Stimulated activated CD8-positive, alpha-beta memory T cell treated with anti-CD3 and anti-CD28 coated beads, Interleukin-15, amount 100 ng/mL, for 48 hours (primary cell): ENCODE measurements at regions not wholly inside any gene's neighbourhood (a gene's known extent, or its start where the extent isn't known, plus 50 kb on each side); places are given as distances from the start of the nearest gene placed in this dataset.

Experiments used
- DNase-seq, 2 donors: peaks; one replicate each; pipeline ENCODE4 v3.0.0-alpha.2; 2020; ENCODE audit warnings: low read depth in 2 of 2

DNA sequence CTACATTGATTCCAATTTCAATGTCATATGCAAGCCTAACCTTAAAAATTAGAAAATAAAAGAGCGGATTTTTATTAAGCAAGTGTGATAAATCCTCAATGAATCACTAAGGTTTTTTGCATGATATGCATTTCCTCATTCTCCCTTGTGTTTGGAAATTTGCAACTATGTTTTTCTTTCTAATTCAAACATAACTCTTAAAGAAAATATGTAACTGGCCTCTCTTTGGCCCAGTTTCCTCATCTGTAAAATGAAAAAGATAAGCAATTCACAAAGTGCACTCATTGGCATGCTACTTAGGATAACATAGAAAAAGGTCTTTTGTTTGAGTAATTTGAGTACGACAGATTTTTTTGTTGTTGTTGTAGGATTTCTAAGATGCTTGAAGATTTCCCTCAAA is 295.5 kb downstream of the CDH11 start:
- DNase-seq: no peak

DNA sequence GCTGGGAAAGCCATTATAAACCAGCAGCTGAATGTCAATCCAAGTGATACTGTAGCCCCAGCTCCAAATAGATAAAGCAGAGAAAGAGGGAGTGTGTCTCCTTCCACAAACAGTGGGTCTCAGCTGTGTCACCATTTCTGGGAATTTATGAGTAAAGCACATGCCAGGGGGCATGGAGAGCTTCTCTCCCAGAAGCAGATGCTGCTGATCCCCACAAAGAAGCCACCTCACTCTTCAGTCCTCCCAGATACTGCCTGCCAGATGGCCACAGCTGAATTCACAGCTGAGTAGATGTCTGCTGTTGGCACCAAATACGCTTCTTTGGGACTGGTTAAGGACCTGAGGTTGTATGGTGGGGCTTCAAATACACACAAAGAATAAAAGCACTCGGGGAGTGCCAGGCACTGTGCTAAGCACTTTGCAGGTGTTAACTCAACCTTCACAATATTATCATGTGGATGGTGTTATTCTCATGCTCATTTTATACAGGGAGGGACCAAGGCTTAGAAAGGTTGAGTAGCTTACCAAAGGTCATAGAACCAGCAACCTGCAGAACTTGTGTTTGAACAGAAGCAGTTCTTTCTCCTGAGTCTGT is 298.3 kb downstream of the CDH11 start:
- DNase-seq: no peak

DNA sequence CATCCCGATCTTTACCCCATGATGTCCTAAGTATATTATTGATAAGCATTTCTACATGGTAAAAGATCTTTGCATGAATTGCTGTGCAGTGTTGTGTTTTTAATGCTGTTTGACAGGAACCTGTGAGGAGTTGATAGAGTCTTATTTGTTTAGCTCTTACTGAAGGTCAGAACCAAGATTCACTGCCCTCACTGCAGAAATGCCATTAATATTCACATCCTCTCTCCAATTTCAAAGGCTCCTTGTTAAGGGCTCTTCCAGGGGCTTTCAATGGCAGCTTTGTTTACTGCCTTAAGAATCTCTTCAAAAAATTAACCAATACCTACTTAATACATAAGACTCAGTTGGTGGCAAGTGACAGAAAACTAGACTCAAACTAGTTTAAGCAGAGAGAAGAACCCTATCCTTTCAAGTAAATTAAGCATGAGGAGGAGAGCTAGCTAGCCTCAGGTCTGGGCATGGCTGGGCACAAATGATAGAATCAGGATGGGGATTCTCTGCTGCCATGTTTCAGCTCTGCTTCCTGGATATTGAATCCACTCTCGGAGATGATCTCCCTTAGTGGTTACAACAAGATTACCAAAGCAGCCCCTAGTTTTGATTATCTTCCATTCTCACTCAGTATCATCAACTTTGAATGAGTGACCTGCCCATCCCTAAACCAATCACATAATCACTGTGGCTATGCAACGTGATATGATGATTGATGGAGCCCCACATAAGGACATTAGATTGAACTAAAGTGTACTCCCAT is 311.8 kb downstream of the CDH11 start:
- DNase-seq: no peak

DNA sequence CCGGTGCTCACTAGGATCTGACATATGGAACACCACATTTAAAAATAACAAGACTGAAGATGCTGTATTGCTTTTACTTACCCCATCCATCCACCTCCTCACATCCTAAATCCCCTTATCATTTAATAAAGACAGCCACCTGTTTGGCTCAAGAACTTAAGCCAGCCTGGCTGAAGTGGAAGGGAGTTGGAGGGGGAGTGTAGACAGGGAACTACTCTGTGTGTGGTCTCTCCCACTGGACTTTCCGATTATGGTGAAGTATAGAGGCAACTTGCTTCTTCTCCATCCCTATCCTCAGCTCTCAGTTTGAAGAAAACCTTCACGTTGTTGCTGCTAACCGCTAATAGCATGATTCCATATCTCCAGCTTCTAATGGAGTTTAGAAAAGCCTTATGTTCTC is 313.4 kb downstream of the CDH11 start:
- DNase-seq: no peak

DNA sequence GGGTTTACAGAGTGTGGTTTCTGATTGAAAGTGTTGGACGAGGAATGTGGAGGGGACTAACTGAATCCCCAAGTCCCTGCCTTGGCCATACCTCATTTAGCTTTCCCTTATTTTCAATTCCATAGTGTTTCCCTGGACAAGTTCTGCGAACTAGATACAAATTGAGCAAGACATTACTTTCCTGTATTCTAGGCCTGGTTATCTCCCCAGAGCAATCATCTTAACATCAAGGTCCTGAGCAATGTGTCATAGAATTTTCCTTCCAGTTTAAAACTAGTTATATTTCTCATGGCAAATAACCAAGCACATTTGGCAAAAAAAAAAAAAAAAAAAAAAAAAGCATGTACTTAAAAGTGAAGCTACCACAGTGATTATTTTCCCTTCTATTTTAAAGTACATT is 330.1 kb downstream of the CDH11 start:
- DNase-seq: no peak

DNA sequence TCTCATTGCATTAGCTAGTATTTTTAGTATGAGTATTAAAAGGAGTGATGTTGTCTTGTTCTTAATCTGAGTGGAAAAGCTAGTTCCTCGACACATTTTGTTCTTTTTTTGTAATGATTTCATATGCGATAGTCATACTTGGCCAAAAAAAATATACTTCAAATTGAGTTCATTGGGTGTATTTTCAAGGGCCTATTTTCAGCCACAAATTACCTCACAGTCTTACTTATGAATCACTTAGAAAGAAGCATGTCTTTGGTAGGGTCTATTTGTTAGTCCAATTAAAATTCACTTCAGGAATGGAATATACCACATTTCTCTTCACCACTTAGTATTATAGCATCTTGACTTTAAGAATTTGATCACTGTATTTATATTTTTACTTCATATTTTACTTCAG is 337.2 kb downstream of the CDH11 start:
- DNase-seq: no peak

DNA sequence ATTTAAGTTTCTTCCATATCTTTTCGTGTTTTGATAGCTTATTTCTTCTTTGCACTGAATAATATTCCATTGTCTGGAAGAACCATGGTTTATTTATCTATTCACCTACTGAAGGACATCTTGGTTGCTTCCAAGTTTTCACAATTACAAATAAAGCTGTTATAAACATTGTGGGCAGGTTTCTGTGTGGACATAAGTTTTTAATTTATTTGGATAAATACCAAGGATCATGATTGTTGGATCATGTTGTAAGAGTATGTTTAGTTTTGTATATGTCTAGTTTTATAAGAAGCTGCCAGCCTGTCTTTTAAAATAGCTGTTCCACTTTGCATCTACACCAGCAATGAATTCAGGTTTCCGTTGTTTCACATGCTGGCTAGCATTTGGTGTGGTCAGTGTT is 339.4 kb downstream of the CDH11 start:
- no peak for DNase-seq

DNA sequence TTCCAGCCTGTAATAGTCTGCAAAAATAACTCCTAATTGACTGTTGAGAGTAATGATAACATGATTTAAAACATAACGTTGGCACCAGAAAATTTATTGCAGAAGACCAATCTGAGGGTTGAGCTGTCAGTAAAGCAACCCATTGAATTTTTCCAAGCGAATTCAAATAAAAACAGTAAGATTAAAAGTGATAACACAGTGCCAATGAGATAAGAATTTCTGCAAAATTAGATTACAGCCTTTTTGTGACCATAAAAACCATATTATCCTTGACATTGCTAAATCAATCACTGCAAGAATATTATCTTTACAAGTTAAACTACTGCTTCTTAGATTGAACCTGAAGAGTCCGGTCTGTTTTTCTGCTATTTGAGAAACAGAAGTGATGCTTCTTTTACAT is 341.4 kb downstream of the CDH11 start:
- no peak for DNase-seq

DNA sequence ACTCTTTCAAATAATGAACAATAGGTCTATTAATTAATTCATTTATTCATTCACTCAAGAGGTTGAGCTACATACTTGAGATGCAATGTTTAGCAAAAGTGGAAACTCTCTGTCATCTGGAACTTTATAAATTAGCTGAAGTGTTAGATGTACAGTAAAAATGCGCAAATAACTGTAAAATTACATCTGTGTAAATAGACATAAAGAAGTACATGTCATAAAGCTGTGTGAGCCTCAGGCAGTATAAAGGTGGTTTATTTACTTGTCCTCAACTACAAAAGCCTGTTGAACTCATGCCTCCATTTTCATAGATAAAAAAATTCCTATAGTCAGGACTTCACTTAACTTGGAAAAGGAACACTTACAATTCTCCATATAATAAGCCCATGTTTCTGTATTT is 343.1 kb downstream of the CDH11 start:
- no peak for DNase-seq

DNA sequence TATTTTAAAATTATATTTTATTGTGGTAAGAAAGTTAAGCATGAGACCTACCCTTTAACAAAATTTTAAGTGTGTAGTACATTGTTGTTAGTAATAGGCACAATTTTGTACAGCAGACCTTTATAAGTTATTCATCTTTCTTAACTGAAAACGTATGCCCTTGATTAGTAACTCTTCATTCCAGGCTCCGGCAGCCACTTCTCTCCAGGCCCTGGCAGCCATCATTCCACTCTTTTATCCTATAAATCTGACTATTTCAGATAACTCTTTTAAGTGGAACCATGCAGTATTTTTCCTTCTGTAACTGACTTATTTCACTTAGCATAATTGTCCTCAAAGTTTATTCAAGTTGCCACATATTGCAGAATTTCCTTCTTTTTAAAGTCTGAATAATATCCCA is 348.2 kb downstream of the CDH11 start:
- DNase-seq: no peak

DNA sequence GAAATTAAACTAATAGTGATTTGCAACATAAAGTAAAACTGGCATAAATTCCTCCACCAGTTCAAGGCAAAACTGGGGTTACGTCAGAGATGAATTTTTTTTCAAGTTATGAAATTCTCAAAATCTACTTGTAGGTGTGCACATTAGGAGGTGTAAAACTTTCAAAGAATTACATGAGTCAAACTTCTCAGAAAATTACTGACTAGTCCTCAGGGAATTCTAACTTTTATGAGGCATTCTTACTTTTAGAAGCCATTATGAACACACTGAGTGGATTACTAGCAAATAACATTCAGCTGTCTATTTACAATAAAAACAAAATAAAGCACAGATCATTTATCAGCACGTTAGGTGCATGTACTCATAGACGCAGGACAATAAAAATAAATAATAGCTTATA is 348.7 kb downstream of the CDH11 start:
- DNase-seq: no peak

DNA sequence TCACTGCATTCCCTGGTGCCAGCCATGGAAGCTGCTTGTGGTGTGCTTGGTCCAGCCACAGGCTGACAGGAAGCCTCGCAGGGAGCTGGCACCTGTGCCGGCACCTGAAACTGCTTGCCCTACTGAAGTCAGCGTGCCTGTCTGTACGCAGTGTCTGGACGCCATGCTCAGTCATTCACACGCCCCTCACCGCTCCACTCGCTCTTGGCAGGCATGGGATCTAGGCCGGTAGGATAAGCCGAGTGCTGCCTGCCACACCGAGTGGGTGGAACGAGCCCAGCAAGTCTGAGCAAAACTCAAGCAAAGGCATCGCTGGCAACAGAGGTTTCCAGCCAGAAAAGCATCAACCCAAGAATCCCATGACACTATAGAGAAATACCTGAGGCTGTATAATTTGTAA is 350.6 kb downstream of the CDH11 start:
- DNase-seq: no peak

DNA sequence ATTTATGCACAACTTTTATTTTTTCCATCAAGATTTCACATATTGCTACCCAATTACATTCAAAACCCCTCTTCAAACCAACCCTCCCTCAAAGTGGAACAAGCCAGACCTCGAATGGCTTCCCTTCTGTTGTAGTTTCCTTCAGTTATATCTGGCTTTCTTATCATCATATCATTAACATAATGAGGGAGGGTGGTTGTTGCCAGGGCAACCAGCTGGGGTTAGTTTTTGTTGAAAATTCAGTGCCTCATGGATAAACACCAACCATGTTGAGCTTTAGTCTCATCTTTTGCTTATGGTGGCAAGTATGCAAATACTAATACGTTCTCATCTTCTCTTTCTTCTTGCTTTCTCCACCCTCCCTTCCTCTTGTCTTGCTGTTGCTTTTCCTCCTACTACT is 359.7 kb downstream of the CDH11 start:
- DNase-seq: no peak

DNA sequence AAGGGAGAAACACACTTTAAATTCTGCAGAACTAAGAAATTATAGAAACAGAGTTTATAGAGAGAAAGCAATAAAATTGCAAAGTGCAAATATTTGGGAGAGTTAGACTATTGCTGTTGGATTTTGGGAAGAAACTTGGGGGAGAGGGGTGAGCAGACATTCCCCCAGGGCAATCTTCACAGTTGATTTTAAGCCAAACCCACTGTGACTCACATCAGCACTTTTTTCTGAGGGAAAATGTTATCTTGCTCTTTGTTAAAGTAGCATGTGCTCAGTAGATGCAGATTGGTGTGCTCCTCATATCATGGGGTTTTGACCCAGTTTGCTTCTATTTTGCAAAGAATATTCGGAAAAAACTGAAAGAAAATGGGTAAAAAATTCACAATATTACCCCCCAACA is 367.6 kb downstream of the CDH11 start:
- DNase-seq: no peak

DNA sequence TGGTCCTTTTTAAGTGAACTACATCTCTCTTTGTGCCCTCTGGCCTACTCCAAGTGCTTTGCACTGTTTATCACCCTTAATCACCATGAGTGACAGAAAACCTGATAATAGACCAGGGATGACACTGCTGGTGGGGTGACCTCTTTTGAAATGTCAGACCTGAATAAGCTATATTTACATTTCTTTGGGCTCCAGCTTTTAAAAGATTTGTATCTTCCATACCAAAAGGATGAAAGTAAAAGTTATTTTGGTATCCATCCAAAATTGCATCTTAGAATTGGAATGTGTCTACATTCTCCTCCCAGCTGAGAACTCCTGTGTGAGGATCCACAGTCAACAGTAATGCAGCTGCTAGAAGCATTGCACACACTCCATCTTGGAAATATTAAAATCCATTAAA is 370.0 kb downstream of the CDH11 start:
- no peak for DNase-seq

DNA sequence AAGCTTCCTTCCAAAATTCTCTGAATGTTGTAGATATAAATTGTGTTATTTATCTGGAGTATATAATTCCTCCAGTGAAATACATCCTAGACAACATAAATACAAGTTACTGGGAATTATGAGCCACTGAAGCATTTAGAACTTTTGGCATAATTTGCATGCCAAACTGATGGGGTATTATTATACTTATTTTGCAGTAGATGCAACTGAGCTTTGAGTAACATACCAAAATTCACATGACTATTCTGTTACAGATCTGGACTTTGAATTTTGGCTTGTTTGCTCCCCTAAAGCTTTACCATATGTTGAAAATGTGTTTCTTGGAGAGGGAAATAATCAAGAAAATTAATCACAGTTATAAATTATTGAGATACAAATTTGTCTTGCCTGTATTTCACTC is 372.5 kb downstream of the CDH11 start:
- DNase-seq: no peak

DNA sequence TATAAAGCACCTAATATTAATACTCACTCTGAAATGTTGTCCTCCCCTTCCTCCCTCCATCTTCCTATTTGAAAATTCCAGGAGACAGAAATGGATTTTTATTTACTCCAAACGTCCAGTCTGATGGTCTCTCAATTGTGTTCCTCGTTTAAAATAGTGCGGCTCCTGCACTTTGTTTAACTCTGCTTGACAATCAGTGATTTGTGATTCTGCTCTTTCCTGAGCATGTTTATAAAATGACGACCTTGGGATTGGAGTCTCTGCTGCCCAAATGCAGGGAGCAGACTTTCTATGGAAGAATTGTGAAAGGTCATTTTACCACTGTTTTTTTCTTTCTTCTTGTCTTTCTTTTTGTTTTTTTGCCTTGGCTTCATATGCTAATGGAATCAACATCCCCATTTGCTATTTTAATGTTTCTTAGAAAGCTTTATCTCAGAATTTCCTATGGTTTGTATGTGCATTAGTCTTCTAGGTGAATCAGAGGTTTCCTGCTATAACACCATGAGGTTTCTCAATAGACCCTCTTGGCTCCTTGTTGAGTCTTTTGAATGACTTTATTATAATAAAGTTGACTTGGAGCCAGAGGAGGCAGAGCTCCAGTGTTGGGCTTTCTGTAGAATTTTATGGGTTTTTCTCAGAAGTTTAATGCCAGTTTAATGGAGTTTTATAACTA is 376.5 kb downstream of the CDH11 start:
- no peak for DNase-seq

DNA sequence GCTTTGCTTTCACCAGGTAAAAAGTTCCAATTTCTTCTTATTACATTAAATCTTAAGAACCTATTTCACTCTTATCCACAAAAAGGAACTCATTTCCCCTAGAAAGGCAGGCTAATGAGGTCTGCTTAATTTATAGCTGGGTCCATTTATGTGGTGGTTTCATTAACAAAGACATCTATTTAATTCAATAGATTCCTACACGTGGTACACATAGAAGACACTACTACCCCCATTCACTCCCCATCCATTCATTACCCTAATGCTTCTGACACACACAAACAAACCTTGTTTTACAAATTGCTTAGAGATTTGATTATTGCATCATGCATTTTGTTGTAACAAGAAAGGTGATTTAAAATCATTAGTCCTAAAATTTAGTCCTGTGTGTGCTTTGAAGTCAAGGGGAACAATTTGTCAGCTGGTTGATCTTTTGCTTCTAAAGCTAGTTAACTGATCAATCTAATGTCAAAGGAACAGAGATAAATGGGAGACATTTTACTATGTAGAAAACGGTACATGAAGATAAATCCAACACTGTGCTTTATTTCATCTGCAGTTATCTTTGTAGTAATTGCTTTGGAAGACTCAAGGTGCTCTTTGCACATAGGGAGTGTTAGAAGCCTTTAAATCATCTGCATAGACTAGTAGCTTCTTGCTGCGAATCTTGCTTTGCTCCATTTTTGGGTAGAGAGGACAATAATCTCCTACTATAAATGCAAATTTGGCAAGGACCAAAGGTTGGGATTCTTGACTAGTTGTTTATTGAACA is 379.2 kb downstream of the CDH11 start:
- no peak for DNase-seq

DNA sequence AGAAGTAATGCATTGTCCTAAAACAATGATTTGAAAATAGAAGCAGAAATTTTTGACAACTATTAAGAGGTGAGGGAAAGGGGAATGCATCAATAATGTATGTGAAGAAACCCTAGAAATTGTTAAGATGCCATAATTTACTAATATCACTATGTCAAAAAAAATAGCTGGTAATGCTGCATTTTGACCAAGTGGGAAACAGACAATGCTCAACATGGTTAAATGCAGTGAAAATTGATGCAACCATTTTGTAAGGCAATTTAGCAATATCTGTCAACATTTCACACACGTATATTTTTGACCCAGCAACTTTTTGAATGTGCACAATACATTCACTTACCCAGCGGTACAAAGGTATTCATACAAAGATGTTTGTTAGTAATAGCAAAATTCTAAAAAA is 381.6 kb downstream of the CDH11 start:
- DNase-seq: no peak

DNA sequence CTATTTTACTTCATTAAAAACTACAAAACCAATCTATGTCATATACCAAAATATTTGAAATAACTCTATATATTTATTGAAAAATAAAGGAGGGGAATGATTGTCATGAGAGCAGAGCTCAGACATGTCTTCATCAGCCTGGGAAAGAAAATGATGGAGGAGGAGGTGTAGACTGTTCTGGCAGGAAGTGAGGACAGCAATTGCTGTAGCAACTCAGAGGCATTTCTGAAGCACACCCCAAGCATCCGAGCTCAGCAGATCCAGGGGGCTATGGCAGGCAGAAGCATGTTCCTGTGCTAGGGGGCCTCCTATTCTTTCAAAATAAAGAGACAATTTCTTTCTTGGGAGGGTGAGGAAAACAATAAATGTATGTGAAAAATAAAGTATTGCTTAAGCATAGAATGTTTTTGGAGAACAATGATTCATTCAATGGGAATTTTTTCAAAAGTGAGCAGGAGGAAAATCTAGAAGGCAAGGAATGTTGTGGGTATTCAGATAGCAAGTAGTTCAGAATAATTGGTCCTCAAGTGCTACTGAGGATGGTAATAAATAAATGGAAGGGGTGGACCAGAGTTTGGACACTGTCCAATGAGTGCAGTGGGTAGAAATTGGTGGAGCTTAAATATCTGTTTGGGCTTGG is 383.4 kb downstream of the CDH11 start:
- DNase-seq: no peak

DNA sequence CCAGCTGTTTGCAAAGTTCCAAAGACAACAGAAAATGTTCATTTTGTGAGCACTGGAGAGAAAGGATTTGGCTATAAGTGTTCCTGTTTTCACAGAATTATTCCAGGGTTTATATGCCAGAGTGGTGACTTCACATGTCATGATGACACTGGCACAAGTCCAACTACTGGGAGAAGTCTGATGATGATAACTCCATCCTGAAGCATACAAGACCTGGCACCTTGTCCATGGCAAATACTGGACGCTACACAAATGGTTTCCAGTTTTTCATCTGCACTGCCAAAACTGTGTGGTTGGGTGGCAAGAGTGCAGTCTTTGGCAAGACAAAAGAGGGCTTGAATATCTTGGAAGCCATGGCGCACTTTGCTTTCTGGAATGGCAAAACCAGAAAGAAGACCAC is 385.0 kb downstream of the CDH11 start:
- no peak for DNase-seq

DNA sequence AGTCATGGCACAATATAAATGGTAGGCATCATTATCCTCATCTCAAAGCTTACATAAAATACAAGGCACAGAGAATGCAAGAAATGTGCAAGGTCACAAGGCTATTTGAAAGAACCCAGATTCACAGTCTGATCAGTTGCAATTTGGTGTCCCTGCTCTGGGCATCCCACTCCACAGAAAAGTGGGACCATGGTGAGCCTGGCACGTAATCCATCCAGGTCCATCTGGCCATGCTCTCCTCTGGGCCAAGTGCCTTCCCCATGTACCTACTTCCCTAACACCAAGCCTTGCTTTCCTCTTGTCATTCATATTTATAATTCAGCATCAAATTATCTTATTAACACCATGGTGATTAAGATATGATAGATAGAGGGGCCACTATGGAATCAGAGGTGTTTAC is 390.0 kb downstream of the CDH11 start:
- no peak for DNase-seq
